Stomach (tissue), 4 donors: ENCODE measurements at regions not wholly inside any gene's neighbourhood (a gene's known extent, or its start where the extent isn't known, plus 50 kb on each side); places are given as distances from the start of the nearest gene placed in this dataset.

Source experiments
- CTCF ChIP-seq, 7 experiments: fragments of 450-650 bp in 4 of 7; fragments of 200-600 bp in 3 of 7; sonication (generic) in 3 of 7; IDR thresholded peaks; one replicate each; pipeline ENCODE4 v1.5.1; 2016 to 2019; ENCODE audit warnings: antibody characterized with exemption in 7 of 7, control low read depth in 2 of 7, mild to moderate bottlenecking in 1 of 7
- POLR2A ChIP-seq, 4 donors: fragments of 450-650 bp; IDR thresholded peaks; one replicate each; pipeline ENCODE4 v1.6.1; 2016; ENCODE audit warnings: antibody characterized with exemption in 4 of 4, control low read depth in 2 of 4, mild to moderate bottlenecking in 1 of 4, moderate library complexity in 1 of 4

GRCh38 chr20:24743641-24744040, 205.4 kb upstream of the CST7 start:
- TF ChIP-seq CTCF (IDR thresholded peaks at IDR 0.05): no peak
- no peak for TF ChIP-seq POLR2A (IDR thresholded peaks at IDR 0.05)
